HG03064 (cell line): ENCODE measurements at regions not wholly inside any gene's neighbourhood (a gene's known extent, or its start where the extent isn't known, plus 50 kb on each side); places are given as distances from the start of the nearest gene placed in this dataset.
"Not testable (repeated sequence)": the region's sequence is repeated elsewhere in the genome, so short reads cannot be mapped to it uniquely, and the experiment has no call there.

Experiments used
- ATAC-seq: cut with Tn5 transposase; IDR thresholded peaks from one replicate; pipeline ENCODE4 v1.9.1; 2021; ENCODE audit warnings: low read depth; ENCODE audit not compliant: unreplicated experiment

GRCh38 chr16:61210076-61210475 lies 826.2 kb downstream of the CDH8 start:
- no peak for ATAC-seq

- ATAC-seq: no peak
These were observed 841.2 kb downstream of the CDH8 start for GRCh38 chr16:61195006-61195405.

GRCh38 chr16:61194573-61194972 lies 841.7 kb downstream of the CDH8 start:
- no peak for ATAC-seq

- no peak for ATAC-seq
These were observed 853.8 kb downstream of the CDH8 start for GRCh38 chr16:61182391-61182790.

GRCh38 chr16:61181982-61182381 lies 854.3 kb downstream of the CDH8 start:
- ATAC-seq: no peak

- no peak for ATAC-seq
These were observed 856.7 kb downstream of the CDH8 start for GRCh38 chr16:61179561-61179960.

- no peak for ATAC-seq
These were observed 870.4 kb downstream of the CDH8 start for GRCh38 chr16:61165797-61166196.

GRCh38 chr16:61150351-61150750 lies 885.9 kb downstream of the CDH8 start:
- no peak for ATAC-seq

- no peak for ATAC-seq
These were observed 886.5 kb downstream of the CDH8 start for GRCh38 chr16:61149709-61150108.

- ATAC-seq: no peak
These were observed 887.3 kb downstream of the CDH8 start for GRCh38 chr16:61148930-61149329.

- no peak for ATAC-seq
These were observed 889.8 kb downstream of the CDH8 start for GRCh38 chr16:61146429-61146828.

- ATAC-seq: no peak
These were observed 904.8 kb downstream of the CDH8 start for GRCh38 chr16:61131447-61131846.

GRCh38 chr16:61128545-61129323 lies 907.5 kb downstream of the CDH8 start:
- no peak for ATAC-seq

GRCh38 chr16:61105544-61105943 lies 930.7 kb downstream of the CDH8 start:
- no peak for ATAC-seq

- no peak for ATAC-seq
These were observed 937.7 kb downstream of the CDH8 start for GRCh38 chr16:61098505-61098904.

- ATAC-seq: not testable (repeated sequence)
These were observed 944.9 kb downstream of the CDH8 start for GRCh38 chr16:61091300-61091699.

GRCh38 chr16:61083711-61084110 lies 952.5 kb downstream of the CDH8 start:
- no peak for ATAC-seq

GRCh38 chr16:61074324-61074723 lies 961.9 kb downstream of the CDH8 start:
- ATAC-seq: no peak

- no peak for ATAC-seq
These were observed 978.6 kb downstream of the CDH8 start for GRCh38 chr16:61057635-61058034.

GRCh38 chr16:61050547-61050946 lies 985.7 kb downstream of the CDH8 start:
- no peak for ATAC-seq

GRCh38 chr16:61045931-61046330 lies 990.3 kb downstream of the CDH8 start:
- ATAC-seq: no peak

GRCh38 chr16:61042737-61043136 lies 993.5 kb downstream of the CDH8 start:
- ATAC-seq: no peak

- no peak for ATAC-seq
These were observed 1005.6 kb downstream of the CDH8 start for GRCh38 chr16:61030616-61031015.
